PFSK-1 (cell line): ENCODE measurements at regions not wholly inside any gene's neighbourhood (a gene's known extent, or its start where the extent isn't known, plus 50 kb on each side); places are given as distances from the start of the nearest gene placed in this dataset.

Experiments
- POLR2AphosphoS5 ChIP-seq: IDR thresholded peaks from 2 replicates; pipeline ENCODE4 v1.6.1; 2012; ENCODE audit warnings: low read depth, mild to moderate bottlenecking, control low read depth, low read length, moderate library complexity
- SIN3A ChIP-seq: IDR thresholded peaks from 2 replicates; pipeline ENCODE4 v1.6.1; 2012; ENCODE audit warnings: mild to moderate bottlenecking, low read length, moderate library complexity, borderline replicate concordance; ENCODE audit not compliant: insufficient read depth
- TAF1 ChIP-seq: IDR thresholded peaks from 2 replicates; pipeline ENCODE4 v1.6.1; 2012; ENCODE audit warnings: low read length, control low read depth, borderline replicate concordance; ENCODE audit not compliant: insufficient read depth

- TF ChIP-seq SIN3A, result no peak
- no peak for TF ChIP-seq TAF1
- no peak for TF ChIP-seq POLR2AphosphoS5
Observed at GRCh38 chr12:18872770-18873169, 134.9 kb downstream of the CAPZA3 start.
